Activated CD4-positive, CD25-positive, alpha-beta regulatory T cell (primary cell): ENCODE measurements at regions not wholly inside any gene's neighbourhood (a gene's known extent, or its start where the extent isn't known, plus 50 kb on each side); places are given as distances from the start of the nearest gene placed in this dataset.

Experiments used
- DNase-seq, 4 experiments: peaks; one replicate each; lab custom pipeline; 2025; lab: John Stamatoyannopoulos, UW

- DNase-seq = no peak
Measured at GRCh38 chr10:29081231-29081630, 207.6 kb upstream of the LYZL1 start.

GRCh38 chr10:29081951-29082685, 206.8 kb upstream of the LYZL1 start:
- no peak for DNase-seq

DNA sequence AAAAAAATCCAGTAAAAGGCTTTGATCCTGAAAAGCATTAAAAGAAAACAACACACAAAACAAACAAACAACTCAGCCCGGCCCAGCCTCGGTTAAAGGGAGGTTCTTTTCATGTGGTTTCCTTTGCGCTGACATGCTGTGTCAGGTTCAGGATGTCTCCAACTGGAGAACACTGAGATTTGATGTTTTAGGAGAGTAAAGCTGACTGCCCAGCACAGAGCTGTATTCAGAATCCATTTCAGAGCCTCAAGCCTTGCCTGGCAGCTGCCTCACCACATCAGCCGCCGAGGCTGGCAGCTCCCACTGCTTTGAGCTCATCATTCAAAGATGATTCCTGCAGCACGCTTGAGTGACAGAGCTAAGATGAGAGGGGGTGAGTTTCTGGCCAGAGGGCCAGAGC, 205.8 kb upstream of the LYZL1 start:
- no peak for DNase-seq

DNA sequence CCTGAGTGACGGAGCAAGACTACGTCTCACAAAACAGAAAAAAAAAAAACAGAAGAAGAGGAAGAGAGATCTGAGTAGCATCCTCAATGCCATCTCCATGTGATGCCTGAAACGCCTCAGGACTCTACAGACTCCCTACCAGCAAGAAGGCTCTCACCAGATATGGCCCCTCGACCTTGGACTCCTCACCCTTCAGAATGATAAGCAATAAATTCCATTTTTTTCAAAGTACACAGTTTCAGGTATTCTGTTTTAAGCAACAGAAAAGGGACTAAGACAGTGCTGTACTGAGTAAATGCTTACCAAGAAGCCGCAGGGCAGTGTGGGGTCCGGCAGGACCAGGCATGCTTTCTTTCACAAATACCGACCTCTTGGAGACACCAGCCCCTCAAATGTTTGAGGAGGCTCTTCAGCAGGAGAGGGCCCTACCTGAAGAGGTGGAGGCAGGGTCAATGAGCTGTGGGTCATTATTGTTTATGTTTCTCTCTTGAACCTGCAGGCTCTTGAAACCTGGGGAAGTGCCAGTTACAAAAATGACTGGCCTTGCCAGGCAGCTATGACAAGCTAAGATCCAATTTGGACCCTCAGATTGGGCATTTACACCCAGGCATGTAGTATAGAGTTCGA, 204.1 kb upstream of the LYZL1 start:
- no peak for DNase-seq

DNA sequence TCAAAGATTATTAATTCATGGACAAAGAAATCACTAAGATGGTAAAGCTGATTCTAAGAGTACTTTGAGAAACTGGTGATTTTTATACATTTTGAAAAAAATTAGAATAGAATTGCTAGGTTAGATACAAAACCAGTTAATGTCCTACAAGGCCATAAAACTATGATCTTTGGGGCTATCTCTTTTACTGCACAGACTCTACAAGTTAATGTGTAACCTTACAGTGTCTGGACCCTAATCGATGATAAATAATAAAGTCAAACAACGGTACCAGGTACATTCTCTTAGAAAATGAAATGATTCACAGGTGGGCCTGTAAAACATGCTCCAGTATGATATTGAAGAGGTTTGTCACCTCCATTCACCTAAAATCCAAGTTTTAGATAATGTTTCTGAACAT, 199.8 kb upstream of the LYZL1 start:
- DNase-seq = no peak

- DNase-seq = no peak
Measured at GRCh38 chr10:29096303-29096824, 192.5 kb upstream of the LYZL1 start.

GRCh38 chr10:29098423-29098822, 190.4 kb upstream of the LYZL1 start:
- DNase-seq = no peak

DNA sequence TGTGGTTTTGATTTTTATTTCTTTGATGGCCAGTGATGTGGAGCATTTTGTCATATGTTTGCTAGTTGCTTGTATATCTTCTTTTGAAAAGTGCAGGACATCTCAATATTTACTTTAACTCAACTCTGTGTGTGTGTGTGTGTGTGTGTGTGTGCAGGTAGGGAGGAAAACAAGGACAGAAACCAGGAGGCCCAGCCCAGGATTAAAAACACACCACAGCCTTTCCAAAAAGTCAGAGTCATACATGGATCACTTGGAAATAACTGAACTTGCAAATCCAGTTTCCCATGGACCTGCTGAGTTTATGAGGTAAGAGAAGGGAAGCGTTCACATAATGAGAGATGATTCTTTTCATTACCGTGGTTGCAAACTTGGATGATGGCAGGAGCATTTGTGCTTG, 189.9 kb upstream of the LYZL1 start:
- no peak for DNase-seq

DNA sequence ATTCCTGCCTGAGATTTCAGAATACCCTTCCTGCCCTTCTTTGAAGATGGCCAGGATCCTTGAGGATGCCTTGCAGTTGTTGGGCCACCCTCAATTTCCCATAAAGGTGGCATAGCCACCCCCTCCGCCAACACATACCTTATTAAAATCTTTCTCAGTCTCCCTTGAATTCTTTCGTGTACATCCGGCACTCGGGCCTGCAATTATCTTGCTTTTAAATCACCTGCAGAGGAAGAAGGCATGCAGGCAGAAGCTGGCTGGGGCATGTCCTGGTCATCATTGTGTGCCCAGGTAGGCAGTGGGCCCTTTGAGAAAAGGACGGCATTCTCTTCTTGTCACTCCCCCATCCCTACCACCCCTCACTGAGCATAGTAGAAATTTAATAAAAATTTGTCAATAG, 189.5 kb upstream of the LYZL1 start:
- no peak for DNase-seq

- no peak for DNase-seq
Measured at GRCh38 chr10:29100505-29100904, 188.4 kb upstream of the LYZL1 start.

- no peak for DNase-seq
Measured at GRCh38 chr10:29102233-29102632, 186.6 kb upstream of the LYZL1 start.

- DNase-seq = no peak
Measured at GRCh38 chr10:29102636-29103035, 186.2 kb upstream of the LYZL1 start.

GRCh38 chr10:29104661-29105399, 184.0 kb upstream of the LYZL1 start:
- no peak for DNase-seq

DNA sequence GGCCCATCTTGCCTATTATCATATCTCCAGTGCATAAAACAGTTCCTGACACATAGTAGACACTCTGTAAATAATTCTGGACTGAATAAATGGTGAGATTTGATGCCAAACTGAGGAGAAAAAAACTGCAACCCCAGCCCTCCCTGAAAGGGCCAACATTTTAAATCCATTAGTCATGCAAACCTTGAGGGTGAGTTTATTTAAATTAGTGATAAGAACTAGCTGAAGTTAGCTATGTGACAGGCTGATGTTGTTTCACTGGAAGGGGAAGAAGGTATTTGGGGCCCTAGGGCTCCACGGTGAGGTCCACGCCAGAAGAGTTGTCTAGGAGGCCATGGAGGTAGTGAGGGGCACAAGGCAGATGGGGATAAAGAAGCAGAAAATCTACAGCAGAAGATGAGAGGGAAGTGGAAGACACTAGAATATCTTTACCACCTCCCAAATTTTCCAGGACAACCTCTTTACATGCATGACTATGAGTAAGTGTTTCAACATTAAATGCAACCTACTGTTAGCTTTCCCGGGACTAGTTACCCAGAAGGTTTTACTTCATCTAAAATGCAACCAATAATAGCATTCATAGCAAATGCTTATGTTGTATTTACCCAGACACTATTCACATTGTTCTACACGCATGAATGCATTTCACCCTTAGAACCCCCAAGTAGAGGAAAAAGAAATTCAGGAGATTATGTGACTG, 183.2 kb upstream of the LYZL1 start:
- no peak for DNase-seq

GRCh38 chr10:29106287-29106686, 182.6 kb upstream of the LYZL1 start:
- DNase-seq = no peak

DNA sequence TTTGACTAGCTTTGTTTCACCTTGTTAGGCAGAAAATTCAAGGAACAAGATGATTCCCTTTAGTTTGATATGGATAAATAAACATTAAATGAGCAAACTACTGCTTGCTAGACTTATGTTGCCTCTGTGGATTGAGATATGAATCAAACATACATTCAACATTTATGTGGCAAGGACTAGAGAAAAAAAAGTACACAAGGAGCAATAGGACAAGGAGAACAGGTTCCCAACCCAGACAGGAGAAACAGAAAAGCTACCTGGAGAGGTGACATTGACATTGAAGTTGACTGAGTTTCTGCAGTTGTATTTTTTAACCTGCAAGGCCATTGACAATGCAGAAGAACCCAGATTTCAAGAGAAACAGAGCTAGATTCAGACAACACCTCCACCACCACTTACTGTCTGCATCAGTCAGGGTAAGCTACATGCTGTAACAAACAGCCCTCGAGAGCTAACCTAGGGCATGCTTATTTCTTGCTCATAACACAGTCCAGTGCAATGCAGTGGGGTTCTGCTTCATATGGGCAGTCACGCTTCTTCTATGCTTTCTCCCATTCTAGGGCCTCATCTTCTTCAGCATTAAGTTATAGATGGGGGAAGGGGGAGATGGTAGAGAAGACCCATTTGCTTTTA, 180.9 kb upstream of the LYZL1 start:
- no peak for DNase-seq

- DNase-seq = no peak
Measured at GRCh38 chr10:29109707-29110571, 178.9 kb upstream of the LYZL1 start.

- no peak for DNase-seq
Measured at GRCh38 chr10:29112827-29113615, 175.8 kb upstream of the LYZL1 start.

DNA sequence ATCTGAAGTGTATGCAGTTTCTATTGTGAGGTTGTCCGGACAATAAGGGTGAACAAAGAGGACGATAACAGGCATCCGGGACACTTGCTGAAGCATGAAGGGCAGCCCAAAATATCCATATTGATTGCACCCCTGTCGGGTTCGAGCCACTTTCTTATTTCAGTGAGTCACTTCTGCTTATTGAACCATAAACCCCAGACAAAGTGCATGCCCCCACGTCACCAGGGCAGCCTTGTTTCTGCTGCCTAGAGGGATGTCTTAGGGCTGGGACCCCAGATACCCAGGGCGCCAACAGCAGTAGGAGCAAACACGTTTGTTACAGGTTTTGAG, 175.3 kb upstream of the LYZL1 start:
- DNase-seq = no peak

- no peak for DNase-seq
Measured at GRCh38 chr10:29114141-29114540, 174.7 kb upstream of the LYZL1 start.
